ENCODE measurements at regions not wholly inside any gene's neighbourhood (a gene's known extent, or its start where the extent isn't known, plus 50 kb on each side); places are given as distances from the start of the nearest gene placed in this dataset.

DNA sequence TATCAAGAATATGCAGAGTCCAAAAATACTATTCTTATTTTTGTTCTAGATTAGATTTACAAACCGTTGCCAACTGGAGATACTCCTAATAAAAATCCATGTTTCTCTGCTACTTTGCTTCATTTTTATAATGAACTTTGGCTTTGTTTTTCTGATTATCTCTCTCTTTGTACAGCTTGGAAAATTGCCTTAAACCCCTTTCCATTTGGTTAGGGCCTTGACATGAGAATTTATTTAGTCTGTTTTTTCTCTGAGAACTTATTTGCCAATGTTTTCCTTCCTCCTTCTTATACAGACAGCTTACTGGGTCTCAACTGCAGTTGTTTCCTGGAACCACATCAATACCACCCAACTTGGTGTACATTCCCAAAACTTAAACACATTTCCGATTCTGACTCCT, 555.4 kb downstream of the SLITRK6 start:
- TF ChIP-seq CTCF (IDR thresholded peaks at IDR 0.05; ENCODE audit: insufficient read depth, low read length) (no peak), POLR2AphosphoS5 (IDR thresholded peaks at IDR 0.05; ENCODE audit: low read depth) (no peak), REST (IDR thresholded peaks at IDR 0.05; ENCODE audit: insufficient replicate concordance, low read depth) (no peak), SPI1 (IDR thresholded peaks at IDR 0.05; ENCODE audit: borderline replicate concordance, low read depth) (no peak)
